GM12872 (cell line): ENCODE measurements at regions not wholly inside any gene's neighbourhood (a gene's known extent, or its start where the extent isn't known, plus 50 kb on each side); places are given as distances from the start of the nearest gene placed in this dataset.

ENCODE experiments used
- TF ChIP-seq, protein P1 (sequence below): IDR thresholded peaks from 3 replicates; pipeline ENCODE4 v1.5.1; 2011; ENCODE audit warnings: low read depth, mild to moderate bottlenecking, low read length, moderate library complexity; ENCODE audit not compliant: insufficient read depth

DNA sequence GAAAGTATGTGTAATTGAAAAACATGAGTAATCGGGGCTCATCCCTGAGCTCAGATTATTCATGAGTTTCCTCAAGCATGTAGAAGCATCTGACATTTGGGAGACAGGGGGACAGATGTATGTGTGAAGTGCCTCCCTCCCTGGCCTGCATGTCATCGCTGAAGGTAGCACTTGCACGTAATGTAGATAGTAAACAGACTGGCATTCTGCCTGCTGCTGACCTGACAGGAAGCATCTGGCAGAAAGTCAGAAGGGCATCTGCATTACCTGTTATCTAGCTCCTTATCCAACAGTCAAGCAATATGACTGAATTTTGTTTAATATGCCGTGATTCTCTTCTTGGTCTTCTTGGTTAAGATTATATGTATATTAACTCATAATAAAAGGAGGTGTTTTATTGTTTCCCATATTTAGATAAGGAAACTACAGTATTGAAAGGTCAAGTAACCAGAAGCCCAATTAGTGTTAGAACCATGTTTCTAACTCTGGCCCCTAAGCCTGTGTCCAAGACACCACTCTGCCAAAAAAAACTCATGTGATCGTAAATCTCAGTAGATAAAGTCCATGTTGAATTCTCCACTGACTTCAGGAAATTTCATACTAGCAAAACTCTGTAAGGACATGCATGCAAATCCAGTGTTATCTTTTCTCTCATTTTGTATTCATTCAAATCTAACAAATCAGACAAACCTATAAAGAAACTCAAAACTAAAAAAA lies 918.1 kb upstream of the MBL2 start:
- TF ChIP-seq, protein P1, sequence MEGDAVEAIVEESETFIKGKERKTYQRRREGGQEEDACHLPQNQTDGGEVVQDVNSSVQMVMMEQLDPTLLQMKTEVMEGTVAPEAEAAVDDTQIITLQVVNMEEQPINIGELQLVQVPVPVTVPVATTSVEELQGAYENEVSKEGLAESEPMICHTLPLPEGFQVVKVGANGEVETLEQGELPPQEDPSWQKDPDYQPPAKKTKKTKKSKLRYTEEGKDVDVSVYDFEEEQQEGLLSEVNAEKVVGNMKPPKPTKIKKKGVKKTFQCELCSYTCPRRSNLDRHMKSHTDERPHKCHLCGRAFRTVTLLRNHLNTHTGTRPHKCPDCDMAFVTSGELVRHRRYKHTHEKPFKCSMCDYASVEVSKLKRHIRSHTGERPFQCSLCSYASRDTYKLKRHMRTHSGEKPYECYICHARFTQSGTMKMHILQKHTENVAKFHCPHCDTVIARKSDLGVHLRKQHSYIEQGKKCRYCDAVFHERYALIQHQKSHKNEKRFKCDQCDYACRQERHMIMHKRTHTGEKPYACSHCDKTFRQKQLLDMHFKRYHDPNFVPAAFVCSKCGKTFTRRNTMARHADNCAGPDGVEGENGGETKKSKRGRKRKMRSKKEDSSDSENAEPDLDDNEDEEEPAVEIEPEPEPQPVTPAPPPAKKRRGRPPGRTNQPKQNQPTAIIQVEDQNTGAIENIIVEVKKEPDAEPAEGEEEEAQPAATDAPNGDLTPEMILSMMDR = no peak

DNA sequence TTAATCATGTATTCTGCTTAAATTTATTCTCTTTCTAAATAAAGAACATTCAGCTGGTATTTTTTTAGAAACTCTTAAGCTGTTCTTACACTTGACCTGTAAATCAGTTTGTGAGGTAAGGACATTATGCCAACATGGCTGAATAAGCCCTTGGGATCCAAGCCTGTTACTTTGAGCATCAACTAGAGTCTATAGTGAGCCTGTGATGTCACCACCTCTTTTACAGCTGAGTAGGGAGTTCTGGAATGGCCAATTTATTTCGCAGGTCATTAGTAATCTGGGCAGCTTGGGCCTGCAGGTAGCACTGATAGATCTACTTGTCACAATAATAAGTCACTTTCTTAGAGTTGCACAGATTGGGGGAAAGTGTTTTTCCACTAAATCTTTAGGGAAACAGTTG lies 915.2 kb upstream of the MBL2 start:
- TF ChIP-seq, protein P1 = no peak

DNA sequence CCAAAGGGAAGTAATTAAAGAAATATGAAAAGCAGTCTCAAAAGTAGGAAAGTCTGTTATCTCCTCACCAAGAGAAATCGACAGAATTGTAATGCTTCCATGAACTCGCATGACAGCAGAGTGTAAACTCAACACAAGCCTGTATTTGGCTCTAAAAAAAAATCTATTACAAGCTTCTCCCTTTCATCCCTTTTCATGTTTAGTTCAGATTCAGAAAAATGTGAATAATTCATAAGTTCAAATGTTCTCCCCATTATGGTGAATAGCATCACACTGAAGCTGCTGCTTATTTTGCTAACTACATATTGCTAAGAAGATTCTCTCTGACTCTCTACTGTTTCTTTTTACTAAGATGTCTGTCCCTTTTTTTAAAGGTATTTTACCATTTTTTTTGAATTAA lies 910.3 kb upstream of the MBL2 start:
- TF ChIP-seq, protein P1 = no peak

DNA sequence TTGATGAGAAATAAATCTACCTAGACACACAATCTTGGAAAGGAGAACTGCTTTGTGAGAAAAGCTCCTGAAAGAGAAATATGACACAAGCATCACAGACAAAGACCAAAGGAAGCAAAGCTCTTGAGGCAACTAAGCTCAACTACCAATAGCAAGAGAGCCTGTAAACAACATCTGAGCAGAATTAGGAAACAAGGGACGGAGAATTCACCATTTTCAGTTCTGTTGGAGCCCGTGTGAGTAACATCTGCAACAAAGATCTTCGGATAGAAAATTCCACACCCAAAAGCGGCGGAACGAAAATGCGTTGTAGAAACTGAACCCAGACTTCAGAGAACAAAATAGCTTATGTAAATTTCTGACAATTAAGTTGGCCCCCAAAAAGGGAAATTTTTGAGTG lies 909.9 kb upstream of the MBL2 start:
- TF ChIP-seq, protein P1 = no peak

DNA sequence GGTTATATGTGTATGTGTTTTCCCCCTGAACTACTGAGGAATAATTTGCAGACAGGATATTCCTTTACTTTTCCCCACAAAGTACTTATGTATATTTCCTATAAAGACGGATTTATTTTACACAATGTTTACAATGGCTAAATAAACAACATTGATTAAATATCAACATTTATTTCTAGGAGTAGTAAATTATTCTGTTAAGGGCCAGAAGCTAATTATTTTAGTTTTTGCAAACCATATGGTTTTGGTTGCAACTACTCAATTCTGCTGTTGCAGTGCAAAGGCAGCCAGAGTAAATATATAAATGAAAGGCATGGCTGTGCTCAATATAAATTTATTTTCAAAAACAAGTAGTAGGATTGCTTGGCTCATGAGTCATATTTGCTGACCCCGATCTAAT lies 907.1 kb upstream of the MBL2 start:
- TF ChIP-seq, protein P1 = no peak

DNA sequence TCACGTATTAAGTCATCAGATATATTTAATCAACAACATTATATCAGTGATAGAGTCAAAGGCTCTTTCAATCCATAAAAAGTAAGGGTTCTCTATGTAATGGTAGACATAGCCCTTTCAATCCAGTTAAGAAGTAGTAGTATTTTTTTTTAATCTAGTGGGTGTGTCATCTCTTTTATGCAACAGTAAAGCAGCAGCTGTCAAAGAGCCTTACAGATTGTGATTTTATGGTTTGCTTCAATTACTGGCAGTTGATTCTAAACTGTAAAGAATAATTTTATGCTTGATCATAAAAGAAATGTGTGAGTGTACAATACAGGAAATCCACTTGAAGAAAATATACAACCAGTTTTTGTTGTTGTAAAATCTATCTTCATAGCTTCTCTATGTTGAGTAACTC lies 902.6 kb upstream of the MBL2 start:
- TF ChIP-seq, protein P1 = no peak

DNA sequence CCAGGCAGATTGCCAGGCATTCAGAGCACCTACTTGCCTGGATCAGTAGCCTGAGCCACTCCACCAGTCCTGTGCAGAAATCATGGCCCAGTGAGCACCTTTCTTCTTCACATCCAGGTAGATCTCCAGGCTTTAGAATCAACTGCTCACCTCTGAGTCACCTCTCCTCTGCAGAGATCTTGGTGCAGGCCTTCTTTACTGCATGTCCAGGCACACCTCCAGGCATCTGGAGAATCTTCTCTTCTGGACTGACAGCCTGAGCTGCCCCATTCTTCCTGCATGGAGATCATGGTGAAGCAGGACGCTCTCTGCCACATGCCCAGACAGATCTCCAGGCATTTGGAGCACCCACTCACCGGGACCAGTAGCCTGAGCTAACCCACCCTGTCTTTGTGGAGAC lies 894.5 kb upstream of the MBL2 start:
- TF ChIP-seq, protein P1 = no peak
